Caki2 (cell line): ENCODE measurements at regions not wholly inside any gene's neighbourhood (a gene's known extent, or its start where the extent isn't known, plus 50 kb on each side); places are given as distances from the start of the nearest gene placed in this dataset.
"Not testable (repeated sequence)": the region's sequence is repeated elsewhere in the genome, so short reads cannot be mapped to it uniquely, and the experiment has no call there.

Experiments used
- DNase-seq: peaks from one replicate; pipeline ENCODE4 v3.0.0-alpha.2; 2015; ENCODE audit warnings: low read depth
- in situ Hi-C: cut with HindIII; loops from 2 replicates; pipeline ENCODE4 v1.10.0; 2016; ENCODE audit warnings: low sequenced_read_pairs, low pct_unique_long_range_greater_than_20kb, mixed read lengths

- in situ Hi-C loops, result no loop called here
- no peak for DNase-seq
Observed at GRCh38 chrX:30008031-30008430, 207.3 kb upstream of the MAGEB2 start.

GRCh38 chrX:30010471-30010870, 204.9 kb upstream of the MAGEB2 start:
- DNase-seq, result no peak
- in situ Hi-C loops, result no loop called here

- in situ Hi-C loops, result no loop called here
Observed at GRCh38 chrX:30015440-30015839, 199.9 kb upstream of the MAGEB2 start.

GRCh38 chrX:30027636-30028035, 187.7 kb upstream of the MAGEB2 start:
- no peak for DNase-seq
- in situ Hi-C loops, result no loop called here

More at GRCh38 chrX:30015440-30015839, 199.9 kb upstream of the MAGEB2 start:
- DNase-seq, result no peak

GRCh38 chrX:30036406-30036805, 179.0 kb upstream of the MAGEB2 start:
- DNase-seq, in situ Hi-C loops: not testable (repeated sequence)

GRCh38 chrX:30039768-30040167, 175.6 kb upstream of the MAGEB2 start:
- in situ Hi-C loops, result no loop called here
- no peak for DNase-seq

GRCh38 chrX:30060718-30061117, 154.6 kb upstream of the MAGEB2 start:
- DNase-seq, result no peak
- in situ Hi-C loops, result no loop called here

GRCh38 chrX:30065226-30065625, 150.1 kb upstream of the MAGEB2 start:
- in situ Hi-C loops, result no loop called here
- no peak for DNase-seq

- no peak for DNase-seq
- in situ Hi-C loops, result no loop called here
Observed at GRCh38 chrX:30067677-30068076, 147.7 kb upstream of the MAGEB2 start.

GRCh38 chrX:30085571-30085970, 129.8 kb upstream of the MAGEB2 start:
- no peak for DNase-seq

GRCh38 chrX:30111431-30111830, 103.9 kb upstream of the MAGEB2 start:
- no peak for DNase-seq
- in situ Hi-C loops, result no loop called here

More at GRCh38 chrX:30085571-30085970, 129.8 kb upstream of the MAGEB2 start:
- in situ Hi-C loops, result no loop called here

- peak; percentile 31 for DNase-seq
- in situ Hi-C loops, result no loop called here
Observed at GRCh38 chrX:30141966-30142365, 73.4 kb upstream of the MAGEB2 start.

GRCh38 chrX:30144221-30144620, 71.1 kb upstream of the MAGEB2 start:
- DNase-seq, result no peak
- in situ Hi-C loops, result no loop called here

GRCh38 chrX:30144971-30145731, 70.2 kb upstream of the MAGEB2 start:
- in situ Hi-C loops, result no loop called here
- no peak for DNase-seq

GRCh38 chrX:30147996-30148643, 67.2 kb upstream of the MAGEB2 start:
- in situ Hi-C loops, result no loop called here

GRCh38 chrX:30149206-30149605, 66.2 kb upstream of the MAGEB2 start:
- not testable (repeated sequence) for DNase-seq

More at GRCh38 chrX:30147996-30148643, 67.2 kb upstream of the MAGEB2 start:
- DNase-seq, result no peak

GRCh38 chrX:30150196-30150895, 65.0 kb upstream of the MAGEB2 start:
- in situ Hi-C loops, result no loop called here
- DNase-seq, result no peak

More at GRCh38 chrX:30149206-30149605, 66.2 kb upstream of the MAGEB2 start:
- in situ Hi-C loops, result not testable (repeated sequence)

GRCh38 chrX:30151964-30152363, 63.4 kb upstream of the MAGEB2 start:
- no peak for DNase-seq
- in situ Hi-C loops, result no loop called here
